HG03060 (cell line): ENCODE measurements at regions not wholly inside any gene's neighbourhood (a gene's known extent, or its start where the extent isn't known, plus 50 kb on each side); places are given as distances from the start of the nearest gene placed in this dataset.

ENCODE experiments used
- ATAC-seq: cut with Tn5 transposase; IDR thresholded peaks from one replicate; pipeline ENCODE4 v1.9.1; 2021; ENCODE audit warnings: low read depth, moderate number of reproducible peaks; ENCODE audit not compliant: unreplicated experiment

GRCh38 chr18:61209801-61210200 lies 123.4 kb upstream of the CDH20 start:
- no peak for ATAC-seq

GRCh38 chr18:61216051-61216450 lies 117.2 kb upstream of the CDH20 start:
- no peak for ATAC-seq

- ATAC-seq = no peak
Measured at GRCh38 chr18:61222206-61222605, 111.0 kb upstream of the CDH20 start.

GRCh38 chr18:61225336-61225735 lies 107.9 kb upstream of the CDH20 start:
- ATAC-seq = no peak

DNA sequence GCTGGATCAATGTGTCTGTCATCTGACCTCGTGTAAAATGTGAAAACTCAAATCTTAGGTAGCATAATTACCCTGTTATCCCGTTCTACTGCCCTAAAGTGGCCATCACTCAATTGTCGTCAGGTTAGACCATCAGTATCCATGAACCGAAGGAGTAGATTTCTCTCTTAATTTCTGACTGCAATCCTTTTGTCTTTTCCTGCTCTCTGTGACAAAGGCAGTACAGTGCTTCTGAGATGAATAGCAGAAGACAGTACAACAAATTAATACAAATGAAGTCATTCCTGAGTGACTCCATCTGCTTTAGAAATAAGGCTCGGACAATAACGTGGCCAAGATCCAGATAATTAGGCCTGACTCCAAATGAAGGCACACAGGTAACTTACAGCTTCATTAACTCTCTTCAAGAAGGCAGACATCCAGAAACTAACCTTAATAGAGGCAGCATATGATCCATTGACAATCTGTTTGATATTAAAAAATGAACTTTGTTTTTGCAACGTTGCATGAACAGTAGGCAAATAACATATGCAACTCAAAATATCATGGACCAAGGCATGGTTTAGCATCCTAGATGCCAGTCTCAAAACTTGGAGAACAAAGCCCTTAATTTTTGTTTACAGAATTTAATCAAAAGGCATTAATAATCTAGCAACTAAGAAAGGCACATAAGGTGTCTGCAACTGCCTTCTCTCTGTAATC lies 96.7 kb upstream of the CDH20 start:
- no peak for ATAC-seq

DNA sequence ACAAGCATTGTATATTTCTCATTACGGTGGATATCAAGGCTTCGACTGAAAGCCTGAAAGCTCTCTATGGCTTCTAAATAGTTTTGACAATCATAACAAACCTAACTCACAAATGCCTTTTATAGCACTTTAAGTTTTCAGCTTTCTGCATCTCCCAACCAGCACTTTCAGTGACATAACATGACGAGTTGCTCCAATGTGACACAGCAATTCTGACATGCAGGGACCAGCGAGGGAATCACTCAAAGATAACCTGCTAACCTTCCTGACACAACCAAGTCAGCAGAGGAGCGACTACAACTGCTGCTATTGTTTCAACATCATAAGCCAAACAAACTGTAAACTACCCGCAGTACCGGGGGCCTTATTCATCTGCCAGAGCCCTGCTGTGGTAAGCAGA lies 95.7 kb upstream of the CDH20 start:
- no peak for ATAC-seq

GRCh38 chr18:61239051-61239450 lies 94.2 kb upstream of the CDH20 start:
- no peak for ATAC-seq

GRCh38 chr18:61241260-61241853 lies 91.9 kb upstream of the CDH20 start:
- ATAC-seq = no peak

DNA sequence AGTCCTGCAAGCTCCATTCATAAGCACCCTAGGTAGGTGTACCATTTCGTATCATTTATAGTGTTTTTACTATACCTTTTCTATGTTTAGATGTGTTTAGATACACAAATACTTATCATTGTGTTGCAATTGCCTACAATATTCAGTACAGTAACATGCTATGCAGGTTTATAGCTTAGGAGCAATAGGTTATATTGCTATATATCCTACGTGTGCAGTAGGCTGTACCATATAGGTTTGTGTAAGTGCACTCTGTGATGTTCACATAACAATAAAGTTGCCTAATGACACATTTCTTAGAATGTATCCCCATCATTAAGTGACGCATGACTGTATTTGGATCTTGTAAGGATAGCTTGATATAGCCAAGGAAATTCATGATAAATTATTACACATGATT lies 88.6 kb upstream of the CDH20 start:
- ATAC-seq = no peak

DNA sequence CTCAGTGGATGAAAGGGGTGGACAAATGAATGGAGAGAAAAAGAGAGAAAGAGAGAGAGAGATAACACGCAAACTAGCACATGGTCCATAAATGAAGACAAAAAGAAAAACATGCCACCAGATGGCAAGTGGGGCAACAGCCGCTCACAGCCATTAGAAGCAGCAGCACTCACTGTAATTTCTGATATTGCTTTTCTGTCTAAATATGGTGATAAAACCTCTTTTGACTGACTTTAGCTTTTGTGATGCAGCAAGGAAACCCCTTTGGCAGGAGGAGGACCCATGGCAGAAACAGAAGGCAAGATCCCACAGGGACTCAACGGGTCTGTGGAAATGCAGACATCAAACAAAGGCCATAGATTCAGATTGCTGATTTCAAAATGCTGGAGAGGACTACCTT lies 88.0 kb upstream of the CDH20 start:
- no peak for ATAC-seq

- ATAC-seq = no peak
Measured at GRCh38 chr18:61248589-61248988, 84.6 kb upstream of the CDH20 start.

DNA sequence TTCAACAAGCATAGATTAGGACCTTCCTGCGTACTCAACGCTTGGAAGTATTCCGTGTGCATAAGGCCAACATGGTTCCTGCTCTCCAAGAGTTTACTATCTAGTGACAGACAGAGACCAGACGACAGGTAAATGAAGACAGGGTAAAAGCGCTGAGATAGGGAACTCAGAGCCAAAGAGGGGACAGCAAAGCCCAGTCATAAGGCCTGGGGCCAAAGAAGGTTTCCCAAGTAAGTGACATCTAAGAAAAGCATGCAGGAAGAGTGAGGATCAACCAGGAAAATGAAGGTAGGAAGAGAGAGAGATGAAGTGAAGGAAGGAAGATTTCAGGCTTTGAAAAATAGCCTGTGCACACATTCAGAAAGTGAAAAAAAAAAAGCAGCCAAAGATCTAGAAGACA lies 76.9 kb upstream of the CDH20 start:
- no peak for ATAC-seq

- no peak for ATAC-seq
Measured at GRCh38 chr18:61261870-61262269, 71.4 kb upstream of the CDH20 start.

DNA sequence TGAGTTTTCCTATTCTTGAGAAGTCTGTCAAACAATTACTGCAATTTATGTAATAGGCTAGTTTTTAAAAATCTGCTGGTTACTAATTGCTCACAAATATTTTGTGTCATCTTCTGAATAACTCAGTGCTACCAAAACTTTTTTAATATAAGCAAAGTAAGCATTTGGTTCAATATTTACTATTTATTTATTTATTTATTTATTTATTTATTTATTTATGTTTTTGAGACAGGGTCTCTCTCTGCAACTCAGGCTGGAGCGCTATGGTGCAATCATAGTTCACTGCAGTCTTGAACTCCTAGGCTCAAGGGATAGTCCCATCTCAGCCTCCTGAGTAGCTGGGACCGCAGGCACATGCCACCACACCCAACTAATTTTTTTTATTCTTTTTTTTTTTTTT lies 60.4 kb upstream of the CDH20 start:
- no peak for ATAC-seq

GRCh38 chr18:61273533-61273932 lies 59.7 kb upstream of the CDH20 start:
- no peak for ATAC-seq

DNA sequence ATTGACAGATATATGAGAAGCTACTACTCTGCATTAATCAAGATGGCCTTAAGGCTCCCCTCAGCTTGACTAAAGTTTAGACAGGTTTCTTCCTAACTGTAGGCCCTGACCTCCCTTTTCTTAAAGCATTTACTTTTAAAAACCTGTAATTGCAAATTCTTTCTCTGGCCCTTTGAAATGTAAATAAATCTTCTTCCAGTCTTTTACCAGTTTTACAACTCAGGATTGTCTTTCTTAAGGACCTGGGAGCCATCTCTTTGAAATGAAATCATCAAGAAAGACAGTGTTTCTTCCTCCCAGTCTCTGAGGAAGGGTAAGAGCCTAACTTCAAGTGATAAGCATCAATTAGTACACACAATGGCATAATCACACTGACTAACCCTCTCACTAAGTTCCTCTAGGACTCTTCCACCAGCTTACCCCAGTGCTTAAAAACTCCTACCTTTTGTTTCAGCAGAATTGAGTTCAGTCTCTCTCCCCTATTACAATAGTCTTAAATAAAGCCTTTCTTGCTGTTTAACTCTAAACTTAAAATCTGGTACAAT lies 58.7 kb upstream of the CDH20 start:
- ATAC-seq = no peak

DNA sequence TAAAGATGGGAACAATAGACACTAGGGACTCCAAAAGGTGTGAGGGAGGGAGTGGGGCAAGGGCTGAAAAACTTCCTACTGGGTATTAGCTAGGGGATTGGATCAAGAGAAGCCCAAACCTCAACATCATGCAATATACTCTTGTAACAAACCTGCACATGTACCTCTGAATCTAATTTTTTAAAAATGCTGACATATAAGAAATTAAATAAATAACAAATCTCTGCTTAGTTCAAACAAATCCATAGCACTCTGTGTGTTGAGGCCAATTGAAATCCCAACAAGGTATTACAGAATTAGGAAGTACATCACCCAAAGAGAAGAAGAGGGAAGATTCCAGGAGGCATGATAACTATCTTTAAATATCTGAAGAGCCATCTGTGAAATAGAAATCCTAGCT lies 55.4 kb upstream of the CDH20 start:
- no peak for ATAC-seq

- no peak for ATAC-seq
Measured at GRCh38 chr18:61281431-61281830, 51.8 kb upstream of the CDH20 start.

DNA sequence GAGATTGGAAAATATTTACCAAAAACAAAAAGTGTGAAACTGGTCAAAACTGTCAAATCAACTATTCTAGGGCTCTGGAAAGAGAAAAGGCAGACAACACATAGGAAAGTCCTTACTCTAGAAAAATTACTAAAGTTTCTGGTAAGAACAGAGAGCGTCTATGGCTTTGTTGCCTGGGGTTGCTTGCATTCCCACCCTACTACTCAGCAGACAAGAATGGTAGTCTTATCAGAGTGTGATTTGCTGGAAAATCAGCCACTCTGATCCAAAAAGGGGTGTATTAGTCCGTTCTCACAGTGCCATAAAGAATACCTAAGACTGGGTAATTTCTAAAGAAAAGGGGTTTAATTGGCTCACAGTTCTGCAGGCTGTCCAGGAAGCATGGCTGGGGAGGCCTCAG lies 50.3 kb upstream of the CDH20 start:
- ATAC-seq = no peak
